ENCODE measurements at regions not wholly inside any gene's neighbourhood (a gene's known extent, or its start where the extent isn't known, plus 50 kb on each side); places are given as distances from the start of the nearest gene placed in this dataset.

GRCh38 chr2:139916822-139917221, 1136.6 kb upstream of the NXPH2 start:
- H3K36me3 Mint-ChIP-seq (ENCODE audit: low read depth), result no peaks in the 10 kb centered on the region
- peaks cover 7% of the 10 kb centered on the region for H3K9me3 Mint-ChIP-seq
- H3K27ac Mint-ChIP-seq, result no peak overlapping the region
- H3K4me1 Mint-ChIP-seq (ENCODE audit: low read depth), result no peaks in the 10 kb centered on the region
- DNase-seq, result no peak
- H3K4me3 Mint-ChIP-seq, result no peak overlapping the region
- intact Hi-C loops (cut with micrococcal nuclease), result no loop called here
- CTCF ChIA-PET, result interaction anchor here (0.6 kb wide), 1 partner anchor 64 kb away, joined by 3 read pairs; no protein-coding TSS in a partner anchor
- H3K27me3 Mint-ChIP-seq (ENCODE audit: low read depth), result no peaks in the 10 kb centered on the region

- H3K9me3 Mint-ChIP-seq, result peaks cover 6% of the 10 kb centered on the region
- no peaks in the 10 kb centered on the region for H3K4me1 Mint-ChIP-seq (ENCODE audit: low read depth)
- DNase-seq, result no peak
- intact Hi-C loops (cut with micrococcal nuclease), result no loop called here
- H3K27ac Mint-ChIP-seq, result no peak overlapping the region
- no peak overlapping the region for H3K4me3 Mint-ChIP-seq
- H3K27me3 Mint-ChIP-seq (ENCODE audit: low read depth), result no peaks in the 10 kb centered on the region
- H3K36me3 Mint-ChIP-seq (ENCODE audit: low read depth), result no peaks in the 10 kb centered on the region
- CTCF ChIA-PET, result no interaction called here
Observed at GRCh38 chr2:139911160-139911559, 1131.0 kb upstream of the NXPH2 start.

GRCh38 chr2:139909136-139909535, 1128.9 kb upstream of the NXPH2 start:
- Mint-ChIP-seq H3K27me3 (ENCODE audit: low read depth) (no peaks in the 10 kb centered on the region), H3K36me3 (ENCODE audit: low read depth) (no peaks in the 10 kb centered on the region), H3K4me3 (no peak overlapping the region), H3K27ac (no peak overlapping the region), H3K9me3 (peaks cover 9% of the 10 kb centered on the region), H3K4me1 (ENCODE audit: low read depth) (no peaks in the 10 kb centered on the region)
- CTCF ChIA-PET, result no interaction called here
- no peak for DNase-seq
- intact Hi-C loops (cut with micrococcal nuclease), result no loop called here

GRCh38 chr2:139905624-139906023, 1125.4 kb upstream of the NXPH2 start:
- H3K27ac Mint-ChIP-seq, result no peak overlapping the region
- no peak for DNase-seq
- no peak overlapping the region for H3K4me3 Mint-ChIP-seq
- CTCF ChIA-PET, result no interaction called here
- H3K9me3 Mint-ChIP-seq, result peaks cover 6% of the 10 kb centered on the region
- H3K27me3 Mint-ChIP-seq (ENCODE audit: low read depth), result no peaks in the 10 kb centered on the region
- intact Hi-C loops (cut with micrococcal nuclease), result no loop called here
- H3K4me1 Mint-ChIP-seq (ENCODE audit: low read depth), result no peaks in the 10 kb centered on the region
- no peaks in the 10 kb centered on the region for H3K36me3 Mint-ChIP-seq (ENCODE audit: low read depth)

GRCh38 chr2:139891636-139892035, 1111.4 kb upstream of the NXPH2 start:
- no peaks in the 10 kb centered on the region for H3K36me3 Mint-ChIP-seq (ENCODE audit: low read depth)
- no peak overlapping the region for H3K4me3 Mint-ChIP-seq
- no peak overlapping the region for H3K27ac Mint-ChIP-seq
- H3K9me3 Mint-ChIP-seq, result peaks cover 9% of the 10 kb centered on the region
- no peak for DNase-seq
- no peaks in the 10 kb centered on the region for H3K4me1 Mint-ChIP-seq (ENCODE audit: low read depth)
- no peaks in the 10 kb centered on the region for H3K27me3 Mint-ChIP-seq (ENCODE audit: low read depth)
- intact Hi-C loops (cut with micrococcal nuclease), result no loop called here
- CTCF ChIA-PET, result no interaction called here

- H3K4me1 Mint-ChIP-seq (ENCODE audit: low read depth), result no peaks in the 10 kb centered on the region
- H3K36me3 Mint-ChIP-seq (ENCODE audit: low read depth), result no peaks in the 10 kb centered on the region
- CTCF ChIA-PET, result no interaction called here
- H3K27ac Mint-ChIP-seq, result no peak overlapping the region
- intact Hi-C loops (cut with micrococcal nuclease), result no loop called here
- H3K27me3 Mint-ChIP-seq (ENCODE audit: low read depth), result no peaks in the 10 kb centered on the region
- DNase-seq, result no peak
- no peak overlapping the region for H3K4me3 Mint-ChIP-seq
- H3K9me3 Mint-ChIP-seq, result peaks cover 9% of the 10 kb centered on the region
Observed at GRCh38 chr2:139885921-139886498, 1105.8 kb upstream of the NXPH2 start.

- intact Hi-C loops (cut with micrococcal nuclease), result no loop called here
- no peaks in the 10 kb centered on the region for H3K4me1 Mint-ChIP-seq (ENCODE audit: low read depth)
- no peaks in the 10 kb centered on the region for H3K36me3 Mint-ChIP-seq (ENCODE audit: low read depth)
- DNase-seq, result no peak
- no peaks in the 10 kb centered on the region for H3K27me3 Mint-ChIP-seq (ENCODE audit: low read depth)
- no peak overlapping the region for H3K27ac Mint-ChIP-seq
- CTCF ChIA-PET, result no interaction called here
- no peak overlapping the region for H3K4me3 Mint-ChIP-seq
- peaks cover 3% of the 10 kb centered on the region for H3K9me3 Mint-ChIP-seq
Observed at GRCh38 chr2:139876964-139877363, 1096.8 kb upstream of the NXPH2 start.

GRCh38 chr2:139876321-139876720, 1096.1 kb upstream of the NXPH2 start:
- intact Hi-C loops (cut with micrococcal nuclease), result no loop called here
- Mint-ChIP-seq H3K4me3 (no peak overlapping the region), H3K4me1 (ENCODE audit: low read depth) (no peaks in the 10 kb centered on the region), H3K9me3 (peaks cover 3% of the 10 kb centered on the region), H3K27ac (no peak overlapping the region), H3K36me3 (ENCODE audit: low read depth) (no peaks in the 10 kb centered on the region), H3K27me3 (ENCODE audit: low read depth) (no peaks in the 10 kb centered on the region)
- no peak for DNase-seq
- CTCF ChIA-PET, result no interaction called here

GRCh38 chr2:139872503-139872902, 1092.3 kb upstream of the NXPH2 start:
- no peaks in the 10 kb centered on the region for H3K27me3 Mint-ChIP-seq (ENCODE audit: low read depth)
- H3K36me3 Mint-ChIP-seq (ENCODE audit: low read depth), result no peaks in the 10 kb centered on the region
- no peak overlapping the region for H3K27ac Mint-ChIP-seq
- intact Hi-C loops (cut with micrococcal nuclease), result no loop called here
- H3K4me3 Mint-ChIP-seq, result no peak overlapping the region
- no peaks in the 10 kb centered on the region for H3K4me1 Mint-ChIP-seq (ENCODE audit: low read depth)
- H3K9me3 Mint-ChIP-seq, result peaks cover 4% of the 10 kb centered on the region
- no peak for DNase-seq
- CTCF ChIA-PET, result no interaction called here

GRCh38 chr2:139872032-139872431, 1091.8 kb upstream of the NXPH2 start:
- Mint-ChIP-seq H3K4me1 (ENCODE audit: low read depth) (no peaks in the 10 kb centered on the region), H3K4me3 (no peak overlapping the region), H3K36me3 (ENCODE audit: low read depth) (no peaks in the 10 kb centered on the region), H3K27ac (no peak overlapping the region), H3K27me3 (ENCODE audit: low read depth) (no peaks in the 10 kb centered on the region), H3K9me3 (peaks cover 6% of the 10 kb centered on the region)
- no peak for DNase-seq
- intact Hi-C loops (cut with micrococcal nuclease), result no loop called here
- CTCF ChIA-PET, result no interaction called here

- Mint-ChIP-seq H3K4me3 (no peak overlapping the region), H3K36me3 (ENCODE audit: low read depth) (no peaks in the 10 kb centered on the region), H3K9me3 (peaks cover 23% of the 10 kb centered on the region), H3K27me3 (ENCODE audit: low read depth) (no peaks in the 10 kb centered on the region), H3K4me1 (ENCODE audit: low read depth) (no peaks in the 10 kb centered on the region), H3K27ac (no peak overlapping the region)
- CTCF ChIA-PET, result no interaction called here
- intact Hi-C loops (cut with micrococcal nuclease), result no loop called here
- DNase-seq, result no peak
Observed at GRCh38 chr2:139867601-139868226, 1087.5 kb upstream of the NXPH2 start.

GRCh38 chr2:139864821-139865302, 1084.7 kb upstream of the NXPH2 start:
- no peak for DNase-seq
- H3K9me3 Mint-ChIP-seq, result peaks cover 22% of the 10 kb centered on the region
- no peaks in the 10 kb centered on the region for H3K4me1 Mint-ChIP-seq (ENCODE audit: low read depth)
- no peak overlapping the region for H3K27ac Mint-ChIP-seq
- no peaks in the 10 kb centered on the region for H3K27me3 Mint-ChIP-seq (ENCODE audit: low read depth)
- no peak overlapping the region for H3K4me3 Mint-ChIP-seq
- CTCF ChIA-PET, result interaction anchor here (0.7 kb wide), 1 partner anchor 1086 kb away, joined by 3 read pairs; no protein-coding TSS in a partner anchor
- H3K36me3 Mint-ChIP-seq (ENCODE audit: low read depth), result no peaks in the 10 kb centered on the region
- intact Hi-C loops (cut with micrococcal nuclease), result no loop called here

GRCh38 chr2:139854769-139855483, 1074.7 kb upstream of the NXPH2 start:
- CTCF ChIA-PET, result no interaction called here
- Mint-ChIP-seq H3K36me3 (ENCODE audit: low read depth) (no peaks in the 10 kb centered on the region), H3K9me3 (peaks cover 10% of the 10 kb centered on the region), H3K4me1 (ENCODE audit: low read depth) (no peaks in the 10 kb centered on the region), H3K27me3 (ENCODE audit: low read depth) (no peaks in the 10 kb centered on the region), H3K27ac (no peak overlapping the region), H3K4me3 (no peak overlapping the region)
- no peak for DNase-seq
- intact Hi-C loops (cut with micrococcal nuclease), result no loop called here
